Suprapubic skin (tissue), 4 donors: ENCODE measurements at regions not wholly inside any gene's neighbourhood (a gene's known extent, or its start where the extent isn't known, plus 50 kb on each side); places are given as distances from the start of the nearest gene placed in this dataset.
A peak's percentile ranks its signal among the peaks of the same experiment; 100 is the strongest.

Experiments
- DNase-seq, 2 donors: peaks; one replicate each; pipeline ENCODE4 v3.0.0-alpha.2; 2019; ENCODE audit warnings: low spot score in 2 of 2
- H3K27ac ChIP-seq: fragments of 200-600 bp; sonication (generic); one replicate; pipeline ENCODE4 v1.5.1; 2019
- H3K27me3 ChIP-seq: fragments of 200-600 bp; sonication (generic); one replicate; pipeline ENCODE4 v1.5.1; 2019
- H3K36me3 ChIP-seq: fragments of 200-600 bp; sonication (generic); one replicate; pipeline ENCODE4 v1.5.1; 2019
- H3K4me1 ChIP-seq: fragments of 200-600 bp; sonication (generic); one replicate; pipeline ENCODE4 v1.5.1; 2019
- H3K4me3 ChIP-seq: fragments of 200-600 bp; sonication (generic); one replicate; pipeline ENCODE4 v1.5.1; 2019; ENCODE audit warnings: mild to moderate bottlenecking
- H3K9me3 ChIP-seq: fragments of 200-600 bp; sonication (generic); one replicate; pipeline ENCODE4 v1.5.1; 2019
- CTCF ChIP-seq, 2 donors: fragments of 200-600 bp in 1 of 2; fragments of 450-650 bp in 1 of 2; sonication (generic) in 1 of 2; IDR thresholded peaks; one replicate each; pipeline ENCODE4 v1.5.1; 2016 to 2019; ENCODE audit warnings: antibody characterized with exemption in 2 of 2, mild to moderate bottlenecking in 1 of 2, moderate library complexity in 1 of 2
- EP300 ChIP-seq: sonication (generic); formaldehyde crosslinking; IDR thresholded peaks from one replicate; pipeline ENCODE4 v1.6.1; 2017; ENCODE audit warnings: antibody characterized with exemption
- POLR2A ChIP-seq, 2 donors: fragments of 450-650 bp; IDR thresholded peaks; one replicate each; pipeline ENCODE4 v1.6.1; 2017; ENCODE audit warnings: antibody characterized with exemption in 2 of 2, mild to moderate bottlenecking in 2 of 2, moderate library complexity in 2 of 2
- POLR2AphosphoS5 ChIP-seq, 3 donors: sonication (generic); formaldehyde crosslinking; IDR thresholded peaks; one replicate each; pipeline ENCODE4 v1.6.1; 2017; ENCODE audit warnings: antibody characterized with exemption in 3 of 3
- WGBS: methylation state at CpG from one replicate; pipeline ENCODE4 v1.1.5; 2018; 5-methylcytosine and 5-hydroxymethylcytosine counted together

- H3K9me3 ChIP-seq = no peaks in the 10 kb centered on the region
- no peak for DNase-seq
- no peak overlapping the region for H3K4me3 ChIP-seq
- peaks cover 5% of the 10 kb centered on the region for H3K4me1 ChIP-seq
- no peak overlapping the region for H3K27ac ChIP-seq
- H3K36me3 ChIP-seq = no peaks in the 10 kb centered on the region
- TF ChIP-seq CTCF (IDR thresholded peaks at IDR 0.05) (no peak), POLR2A (IDR thresholded peaks at IDR 0.05) (no peak), POLR2AphosphoS5 (IDR thresholded peaks at IDR 0.05) (no peak), EP300 (no peak)
- 80% methylated on average over 2 of the region's 2 CpGs for WGBS
- H3K27me3 ChIP-seq = no peaks in the 10 kb centered on the region
These were observed 95.8 kb upstream of the PLEKHG7 start for GRCh38 chr12:92606956-92607355.

GRCh38 chr12:92605621-92606170 lies 97.1 kb upstream of the PLEKHG7 start:
- 38% methylated on average over 3 of the region's 3 CpGs for WGBS
- Histone ChIP-seq H3K9me3 (no peaks in the 10 kb centered on the region), H3K4me1 (peaks cover 5% of the 10 kb centered on the region), H3K27me3 (no peaks in the 10 kb centered on the region), H3K27ac (no peak overlapping the region), H3K36me3 (no peaks in the 10 kb centered on the region), H3K4me3 (no peak overlapping the region)
- no peak for TF ChIP-seq EP300
- TF ChIP-seq CTCF (IDR thresholded peaks at IDR 0.05) = no peak
- no peak for TF ChIP-seq POLR2A (IDR thresholded peaks at IDR 0.05)
- TF ChIP-seq POLR2AphosphoS5 (IDR thresholded peaks at IDR 0.05) = no peak
- no peak for DNase-seq

- TF ChIP-seq CTCF (IDR thresholded peaks at IDR 0.05) (no peak), EP300 (no peak), POLR2A (IDR thresholded peaks at IDR 0.05) (no peak), POLR2AphosphoS5 (IDR thresholded peaks at IDR 0.05) (no peak)
- H3K9me3 ChIP-seq = no peaks in the 10 kb centered on the region
- no peak for DNase-seq
- peaks cover 5% of the 10 kb centered on the region for H3K4me1 ChIP-seq
- H3K36me3 ChIP-seq = no peaks in the 10 kb centered on the region
- no peaks in the 10 kb centered on the region for H3K27me3 ChIP-seq
- no peak overlapping the region for H3K4me3 ChIP-seq
- no peak overlapping the region for H3K27ac ChIP-seq
These were observed 98.0 kb upstream of the PLEKHG7 start for GRCh38 chr12:92604786-92605185.

GRCh38 chr12:92603741-92604432 lies 98.9 kb upstream of the PLEKHG7 start:
- Histone ChIP-seq H3K27ac (no peak overlapping the region), H3K36me3 (no peaks in the 10 kb centered on the region), H3K9me3 (no peaks in the 10 kb centered on the region), H3K4me1 (peaks cover 5% of the 10 kb centered on the region), H3K27me3 (no peaks in the 10 kb centered on the region), H3K4me3 (no peak overlapping the region)
- TF ChIP-seq CTCF (IDR thresholded peaks at IDR 0.05) = no peak
- no peak for TF ChIP-seq POLR2AphosphoS5 (IDR thresholded peaks at IDR 0.05)
- TF ChIP-seq EP300 = no peak
- no peak for TF ChIP-seq POLR2A (IDR thresholded peaks at IDR 0.05)
- DNase-seq = no peak
- WGBS = 84% methylated on average over 2 of the region's 2 CpGs

GRCh38 chr12:92602930-92603623 lies 99.7 kb upstream of the PLEKHG7 start:
- TF ChIP-seq POLR2AphosphoS5 (IDR thresholded peaks at IDR 0.05) = no peak
- TF ChIP-seq POLR2A (IDR thresholded peaks at IDR 0.05) = no peak
- no peak for TF ChIP-seq CTCF (IDR thresholded peaks at IDR 0.05)
- no peak for TF ChIP-seq EP300
- 84% methylated on average over 2 of the region's 2 CpGs for WGBS
- Histone ChIP-seq H3K27ac (peak overlapping the region; percentile 26), H3K36me3 (no peaks in the 10 kb centered on the region), H3K9me3 (no peaks in the 10 kb centered on the region), H3K4me1 (peaks cover 5% of the 10 kb centered on the region), H3K4me3 (no peak overlapping the region), H3K27me3 (no peaks in the 10 kb centered on the region)
- no peak for DNase-seq
